RWPE1 (cell line): ENCODE measurements at regions not wholly inside any gene's neighbourhood (a gene's known extent, or its start where the extent isn't known, plus 50 kb on each side); places are given as distances from the start of the nearest gene placed in this dataset.
A peak's percentile ranks its signal among the peaks of the same experiment; 100 is the strongest.

Experiments
- CTCF ChIA-PET: fragments of 350-600 bp; sonication (Branson Sonifier 250); formaldehyde crosslinking; extraction: SDS; loops from one replicate; lab custom pipeline; 2021; lab: Yijun Ruan, JAX
- POLR2A ChIA-PET: fragments of 400-600 bp; formaldehyde crosslinking; extraction: SDS; loops from one replicate; lab custom pipeline; 2020; ENCODE audit warnings: antibody characterized with exemption; ENCODE audit not compliant: low non-redundant PET; lab: Yijun Ruan, JAX
- DNase-seq: peaks from one replicate; pipeline ENCODE4 v3.0.0; 2012; ENCODE audit warnings: low spot score
- H3K27ac ChIP-seq: fragments of 450-650 bp; 2 replicates; pipeline ENCODE4 v1.5.1; 2017
- TF ChIP-seq, protein P1 (sequence below): fragments of 450-650 bp; conservative IDR thresholded peaks from 2 replicates; pipeline ENCODE4 v1.5.1; 2017; ENCODE audit warnings: low read depth, mild to moderate bottlenecking

DNA sequence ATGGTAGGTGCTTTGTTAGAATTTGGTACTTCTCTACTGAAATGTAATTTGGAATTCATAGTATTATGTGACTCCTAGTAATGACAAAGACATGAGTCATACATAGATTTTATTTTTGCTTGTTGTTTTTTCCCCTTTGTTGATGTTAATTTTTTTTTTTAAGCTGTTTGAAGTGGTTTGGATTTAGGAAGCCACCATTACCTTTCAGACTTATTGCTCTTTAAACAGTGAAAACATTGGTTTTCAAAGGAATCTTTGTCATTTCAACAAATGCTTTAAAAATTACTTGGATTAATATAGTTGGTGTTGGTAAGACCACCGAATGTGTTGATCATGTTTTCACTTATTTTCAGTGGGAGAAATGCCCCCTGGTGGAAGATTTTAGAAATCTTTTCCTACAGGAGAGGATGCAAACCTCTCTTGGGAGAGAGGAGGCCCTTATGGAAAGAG lies 170.1 kb upstream of the PITX1 start:
- H3K27ac ChIP-seq: no peak overlapping the region
- CTCF ChIA-PET: interaction anchor here (0.6 to 1.2 kb wide), 3 partner anchors 75 to 300 kb away, joined by 3 to 4 read pairs (median 3); no protein-coding TSS in a partner anchor
- TF ChIP-seq, protein P1, sequence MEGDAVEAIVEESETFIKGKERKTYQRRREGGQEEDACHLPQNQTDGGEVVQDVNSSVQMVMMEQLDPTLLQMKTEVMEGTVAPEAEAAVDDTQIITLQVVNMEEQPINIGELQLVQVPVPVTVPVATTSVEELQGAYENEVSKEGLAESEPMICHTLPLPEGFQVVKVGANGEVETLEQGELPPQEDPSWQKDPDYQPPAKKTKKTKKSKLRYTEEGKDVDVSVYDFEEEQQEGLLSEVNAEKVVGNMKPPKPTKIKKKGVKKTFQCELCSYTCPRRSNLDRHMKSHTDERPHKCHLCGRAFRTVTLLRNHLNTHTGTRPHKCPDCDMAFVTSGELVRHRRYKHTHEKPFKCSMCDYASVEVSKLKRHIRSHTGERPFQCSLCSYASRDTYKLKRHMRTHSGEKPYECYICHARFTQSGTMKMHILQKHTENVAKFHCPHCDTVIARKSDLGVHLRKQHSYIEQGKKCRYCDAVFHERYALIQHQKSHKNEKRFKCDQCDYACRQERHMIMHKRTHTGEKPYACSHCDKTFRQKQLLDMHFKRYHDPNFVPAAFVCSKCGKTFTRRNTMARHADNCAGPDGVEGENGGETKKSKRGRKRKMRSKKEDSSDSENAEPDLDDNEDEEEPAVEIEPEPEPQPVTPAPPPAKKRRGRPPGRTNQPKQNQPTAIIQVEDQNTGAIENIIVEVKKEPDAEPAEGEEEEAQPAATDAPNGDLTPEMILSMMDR: peak; percentile 17; the same call in 1 of the 2 replicates
- no peak for DNase-seq
- POLR2A ChIA-PET: no interaction called here

DNA sequence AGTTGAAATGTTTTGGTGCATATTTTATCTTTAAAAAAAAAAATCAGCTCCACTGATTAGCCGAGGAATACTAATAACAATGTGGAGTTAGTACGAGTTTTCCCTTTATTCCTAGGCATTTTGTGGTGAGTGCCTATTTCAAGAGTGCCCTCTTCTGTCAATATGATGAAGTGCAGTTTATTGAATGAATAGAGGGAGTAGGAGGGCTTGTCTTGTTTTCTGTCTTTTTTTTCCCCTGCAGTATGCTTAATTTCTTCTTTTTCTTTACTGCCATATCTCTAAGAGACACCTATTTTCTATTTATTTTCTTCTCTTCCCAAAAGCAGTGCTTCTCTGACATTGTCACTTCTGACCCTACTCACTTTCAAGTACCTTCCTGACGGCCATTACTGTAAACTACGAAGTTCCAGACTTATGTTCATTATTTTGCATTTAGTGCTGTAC lies 169.6 kb upstream of the PITX1 start:
- H3K27ac ChIP-seq: no peak overlapping the region
- ChIA-PET CTCF (interaction anchor here (0.7 kb wide), 1 partner anchor 12 kb away, joined by 3 read pairs; no protein-coding TSS in a partner anchor), POLR2A (no interaction called here)
- DNase-seq: no peak
- TF ChIP-seq, protein P1: peak; percentile 30; the same call in 1 of the 2 replicates

DNA sequence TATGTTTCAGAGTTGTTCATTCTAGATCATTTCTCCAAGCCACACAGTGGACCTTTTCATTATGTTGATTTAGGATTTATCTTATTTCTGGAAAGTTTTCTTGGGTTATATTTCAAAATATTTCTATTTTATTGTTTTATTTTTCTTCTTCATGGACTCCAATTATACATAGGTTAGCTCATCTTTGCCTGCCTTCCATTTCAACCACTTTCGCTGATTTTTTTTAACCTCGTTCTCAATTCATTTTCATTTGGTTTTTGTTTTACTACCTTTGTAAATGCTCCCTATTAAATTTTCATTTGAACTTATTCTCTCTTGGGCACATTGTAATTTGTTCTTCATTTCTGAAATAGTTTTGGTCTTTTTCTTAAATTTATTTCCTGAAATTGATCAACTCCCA lies 169.0 kb upstream of the PITX1 start:
- TF ChIP-seq, protein P1: no peak
- CTCF ChIA-PET: interaction anchor here (0.7 kb wide), 2 partner anchors 13 to 41 kb away, joined by 3 read pairs; no protein-coding TSS in a partner anchor
- POLR2A ChIA-PET: no interaction called here
- DNase-seq: no peak
- no peak overlapping the region for H3K27ac ChIP-seq

DNA sequence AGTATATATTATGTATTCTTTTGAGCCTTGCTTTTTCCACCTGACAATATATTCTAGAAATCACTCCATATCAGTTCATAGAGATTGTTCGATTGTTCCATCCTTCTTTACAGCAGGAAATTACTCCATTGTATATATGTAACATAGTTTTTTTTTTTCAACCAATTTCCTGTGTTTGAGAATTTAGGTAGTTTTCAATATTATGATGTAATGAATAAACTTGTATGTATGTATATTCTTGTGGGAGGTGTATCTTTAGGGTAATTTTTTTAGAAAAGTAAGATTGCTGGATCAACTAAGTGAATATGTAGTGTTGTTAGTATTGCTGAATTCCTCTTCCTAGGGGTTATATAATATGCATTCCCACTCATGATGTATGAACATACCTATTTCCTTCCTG lies 165.9 kb upstream of the PITX1 start:
- CTCF ChIA-PET: no interaction called here
- POLR2A ChIA-PET: no interaction called here
- DNase-seq: no peak
- H3K27ac ChIP-seq: no peak overlapping the region
- TF ChIP-seq, protein P1: no peak

DNA sequence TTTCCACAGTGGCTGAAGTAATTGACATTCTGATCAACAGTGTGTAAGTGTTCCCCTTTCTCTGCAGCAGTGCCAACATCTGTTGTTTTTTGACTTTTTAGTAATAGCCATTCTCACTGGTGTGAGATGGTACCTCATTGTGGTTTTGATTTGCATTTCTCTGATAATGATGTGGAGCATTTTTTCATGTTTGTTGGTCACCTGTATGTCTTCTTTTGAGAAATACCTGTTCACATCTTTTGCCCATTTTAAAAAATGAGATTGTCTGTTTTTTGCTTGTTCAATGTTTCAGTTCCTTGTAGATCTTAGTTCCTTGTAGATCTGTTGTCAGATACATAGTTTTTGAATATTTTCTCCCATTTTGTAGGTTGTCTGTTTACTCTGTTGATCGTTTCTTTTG lies 162.5 kb upstream of the PITX1 start:
- DNase-seq: no peak
- TF ChIP-seq, protein P1: no peak
- POLR2A ChIA-PET: no interaction called here
- CTCF ChIA-PET: no interaction called here
- no peak overlapping the region for H3K27ac ChIP-seq

DNA sequence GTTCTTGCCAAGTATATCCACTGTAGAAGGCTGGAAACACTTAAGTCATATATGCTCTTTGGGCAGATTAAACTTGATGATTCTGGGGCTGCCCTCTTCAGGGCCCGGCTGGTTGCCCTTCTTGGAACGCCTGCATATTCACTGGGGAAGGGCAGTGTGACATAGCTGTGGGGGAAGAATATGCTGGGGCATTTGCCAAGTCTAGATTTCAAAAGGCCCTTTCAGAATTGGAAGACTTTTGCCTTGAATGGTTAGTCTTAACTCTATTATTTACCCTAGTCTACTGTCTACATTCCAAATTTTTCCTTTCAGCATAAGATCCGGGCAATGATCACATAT lies 161.2 kb upstream of the PITX1 start:
- DNase-seq: no peak
- TF ChIP-seq, protein P1: no peak
- peak overlapping the region; percentile 51 for H3K27ac ChIP-seq
- CTCF ChIA-PET: interaction anchor here (0.8 kb wide), 1 partner anchor 136 kb away, joined by 3 read pairs; no protein-coding TSS in a partner anchor
- POLR2A ChIA-PET: no interaction called here
